Fibroblast of skin of scalp (primary cell): ENCODE measurements at regions not wholly inside any gene's neighbourhood (a gene's known extent, or its start where the extent isn't known, plus 50 kb on each side); places are given as distances from the start of the nearest gene placed in this dataset.
A peak's percentile ranks its signal among the peaks of the same experiment; 100 is the strongest.

Source experiments
- DNase-seq: peaks from one replicate; pipeline ENCODE4 v3.0.0-alpha.2; 2013

GRCh38 chr15:95086531-95087252 is 855.3 kb downstream of the MCTP2 start:
- DNase-seq: peak; percentile 41

GRCh38 chr15:95087253-95087609 is 855.9 kb downstream of the MCTP2 start:
- DNase-seq: no peak

GRCh38 chr15:95091444-95091843 is 860.1 kb downstream of the MCTP2 start:
- DNase-seq: no peak

- no peak for DNase-seq
Measured at GRCh38 chr15:95095250-95095649, 863.9 kb downstream of the MCTP2 start.

- DNase-seq: no peak
Measured at GRCh38 chr15:95096651-95097050, 865.3 kb downstream of the MCTP2 start.

DNA sequence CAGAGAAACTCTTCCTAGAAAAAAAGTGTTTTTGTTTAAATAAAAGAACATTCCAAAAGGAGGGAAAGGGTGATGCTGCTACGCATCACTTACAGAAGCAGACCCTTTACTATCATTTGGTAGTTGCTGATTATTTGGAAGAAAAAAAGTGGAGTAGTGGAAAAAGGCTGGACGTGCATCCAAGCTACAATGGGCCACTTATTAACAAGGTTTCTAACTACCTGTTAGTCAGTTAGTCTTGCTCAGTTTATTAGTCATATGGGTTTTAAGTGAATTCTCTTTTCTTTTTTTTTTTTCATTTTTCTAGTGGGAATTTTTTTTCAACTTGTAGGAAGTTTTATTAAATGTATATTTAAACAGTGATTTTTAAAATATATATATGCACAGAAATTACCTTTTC is 866.0 kb downstream of the MCTP2 start:
- no peak for DNase-seq

DNA sequence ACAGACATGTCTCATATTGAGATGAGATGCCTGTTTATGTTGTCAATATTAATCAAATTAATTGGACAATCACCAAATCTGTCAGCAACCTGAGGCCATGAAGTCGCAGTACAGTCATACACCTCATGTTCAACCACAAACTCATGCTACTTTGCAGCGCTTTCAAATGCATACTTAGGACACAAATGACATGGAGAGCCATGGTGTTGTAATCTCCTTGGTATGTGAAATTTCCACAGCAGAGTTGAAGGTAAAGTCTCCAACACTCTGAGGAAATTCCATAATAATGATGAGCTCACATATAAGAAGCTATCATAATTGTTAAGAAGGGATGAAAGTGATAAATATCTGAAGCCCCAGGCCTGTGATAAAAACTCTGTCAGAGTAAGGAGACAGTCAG is 873.9 kb downstream of the MCTP2 start:
- DNase-seq: peak; percentile 24

DNA sequence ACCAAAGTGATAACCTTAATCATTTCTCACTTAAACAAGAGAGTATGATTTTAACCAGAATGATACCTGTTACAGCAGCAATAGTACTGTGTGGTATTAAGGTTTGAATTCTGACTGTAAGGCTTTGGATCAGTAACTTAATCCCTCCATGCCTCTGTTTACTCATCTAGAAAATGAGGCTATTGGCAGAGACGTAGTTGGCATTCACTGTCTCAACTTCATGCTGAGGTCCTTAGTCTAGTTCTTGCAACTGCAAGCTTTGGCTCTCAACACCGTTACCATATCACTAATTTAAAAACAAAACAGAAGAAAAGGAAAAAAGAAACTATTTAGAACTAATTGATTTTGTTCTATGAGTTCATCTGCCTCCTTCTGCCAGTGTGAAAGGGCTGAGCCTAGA is 875.4 kb downstream of the MCTP2 start:
- no peak for DNase-seq

DNA sequence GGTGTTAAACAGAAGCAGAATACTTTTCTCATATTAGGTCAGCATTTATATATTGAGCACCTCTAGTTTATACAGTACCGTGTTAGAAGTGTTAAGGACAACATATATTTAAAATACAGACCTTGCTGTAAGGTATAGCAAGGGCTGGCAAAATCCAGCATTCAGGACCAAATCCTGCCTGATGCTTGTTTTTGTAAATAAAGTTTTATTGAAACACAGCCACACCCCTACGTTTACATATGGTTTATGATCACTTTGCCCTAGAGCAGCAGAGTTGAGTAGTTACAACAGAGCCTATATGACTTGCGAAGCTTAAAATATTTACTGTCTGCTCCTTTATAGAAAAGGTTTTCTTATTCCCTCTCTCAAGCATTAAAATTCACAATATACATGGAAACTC is 877.3 kb downstream of the MCTP2 start:
- no peak for DNase-seq

DNA sequence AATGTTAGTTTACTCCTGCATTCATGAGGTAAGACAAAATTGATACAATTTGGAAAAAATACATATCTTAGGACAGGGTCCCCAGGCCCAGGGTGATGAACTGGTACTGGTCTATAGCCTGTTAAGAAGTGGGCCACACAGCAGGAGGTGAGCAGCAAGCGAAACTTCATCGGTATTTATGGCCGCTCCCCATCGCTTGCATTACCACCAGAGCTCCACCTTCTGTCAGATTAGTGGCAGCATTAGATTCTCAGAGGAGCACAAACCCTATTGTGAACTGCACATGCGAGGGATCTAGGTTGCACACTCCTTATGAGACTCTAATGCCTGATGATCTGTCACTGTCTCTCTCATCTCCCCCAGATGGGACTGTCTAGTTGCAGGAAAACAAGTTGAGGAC is 880.6 kb downstream of the MCTP2 start:
- DNase-seq: no peak

- no peak for DNase-seq
Measured at GRCh38 chr15:95113041-95113440, 881.7 kb downstream of the MCTP2 start.

- DNase-seq: no peak
Measured at GRCh38 chr15:95119041-95119610, 887.8 kb downstream of the MCTP2 start.

DNA sequence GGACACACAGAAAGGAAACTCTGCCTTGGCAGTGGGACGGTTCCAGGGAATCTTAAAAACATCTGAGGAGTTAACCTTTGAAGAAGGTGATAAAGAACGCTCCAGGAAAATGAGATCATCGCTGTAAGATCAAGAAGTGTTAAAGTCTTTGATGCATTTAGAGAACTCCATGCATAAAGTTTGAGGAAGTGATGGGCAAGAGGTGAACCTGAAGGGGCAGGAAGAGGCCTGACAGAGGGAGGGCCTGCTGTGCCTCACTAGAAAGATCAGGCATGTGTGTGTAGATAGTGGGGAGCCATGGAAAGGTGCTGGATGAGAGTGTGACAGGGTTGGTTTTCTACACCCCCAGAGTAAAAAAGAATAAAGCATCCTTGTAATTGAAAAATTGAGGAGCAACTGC is 889.2 kb downstream of the MCTP2 start:
- DNase-seq: no peak

DNA sequence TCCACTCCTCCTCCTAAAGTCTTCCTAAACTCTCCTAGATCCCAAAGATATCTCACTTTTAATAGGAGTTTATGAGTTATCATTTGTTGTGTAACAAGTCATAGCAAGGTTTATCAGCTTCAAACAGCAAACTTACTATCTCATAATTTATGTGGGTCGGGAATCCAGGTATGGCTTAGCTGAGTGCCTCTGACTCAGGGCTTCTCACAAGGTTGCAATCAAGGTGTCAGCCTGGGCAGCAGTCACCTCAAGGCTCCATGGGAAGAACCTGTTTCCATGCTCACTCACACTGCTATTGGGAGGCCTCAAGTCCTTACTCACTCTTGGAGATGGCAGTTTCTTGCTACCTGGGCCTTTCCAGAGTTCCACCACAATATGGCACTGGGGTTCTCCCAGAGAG is 889.8 kb downstream of the MCTP2 start:
- DNase-seq: no peak

- no peak for DNase-seq
Measured at GRCh38 chr15:95125803-95126202, 894.4 kb downstream of the MCTP2 start.

- DNase-seq: peak; percentile 54
Measured at GRCh38 chr15:95127356-95127755, 896.0 kb downstream of the MCTP2 start.

DNA sequence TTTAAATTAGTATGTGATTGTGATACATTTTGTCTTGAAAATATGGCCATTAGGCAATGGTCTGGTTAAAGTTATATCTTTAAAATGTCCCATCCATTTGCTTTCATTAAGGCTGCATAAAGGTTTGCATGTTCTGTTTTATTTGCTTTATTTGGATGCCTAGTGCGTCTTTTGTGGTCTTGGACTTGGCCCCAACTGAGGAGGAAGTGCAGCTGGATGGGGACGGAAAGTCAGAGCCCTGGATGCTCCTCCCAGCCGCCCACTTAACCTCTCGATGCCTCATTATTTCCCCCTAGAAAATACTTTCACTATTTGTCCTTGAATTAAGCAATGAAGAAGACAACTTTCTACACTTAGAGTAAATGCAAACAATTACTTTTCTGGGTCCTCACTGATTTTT is 898.2 kb downstream of the MCTP2 start:
- DNase-seq: no peak

GRCh38 chr15:95131131-95131556 is 899.8 kb downstream of the MCTP2 start:
- no peak for DNase-seq

DNA sequence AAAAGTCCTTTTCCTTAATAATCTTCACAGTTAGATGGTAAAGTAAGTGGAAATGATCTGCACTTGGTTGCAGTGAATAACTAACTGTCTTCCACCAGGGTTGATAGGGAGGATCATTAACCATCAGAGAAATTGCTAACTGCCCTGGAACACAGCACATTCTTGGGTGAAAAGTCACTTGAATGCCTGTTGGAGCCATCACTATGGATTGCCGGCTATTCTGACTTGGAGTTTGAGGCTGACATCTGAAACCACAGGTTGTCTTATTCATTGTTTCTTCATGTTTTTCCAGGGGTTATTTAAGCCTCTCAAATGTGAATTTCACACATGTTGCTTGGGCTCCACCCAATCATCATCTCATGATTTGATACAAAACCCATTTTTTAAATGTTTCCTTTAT is 901.4 kb downstream of the MCTP2 start:
- DNase-seq: peak; percentile 82

DNA sequence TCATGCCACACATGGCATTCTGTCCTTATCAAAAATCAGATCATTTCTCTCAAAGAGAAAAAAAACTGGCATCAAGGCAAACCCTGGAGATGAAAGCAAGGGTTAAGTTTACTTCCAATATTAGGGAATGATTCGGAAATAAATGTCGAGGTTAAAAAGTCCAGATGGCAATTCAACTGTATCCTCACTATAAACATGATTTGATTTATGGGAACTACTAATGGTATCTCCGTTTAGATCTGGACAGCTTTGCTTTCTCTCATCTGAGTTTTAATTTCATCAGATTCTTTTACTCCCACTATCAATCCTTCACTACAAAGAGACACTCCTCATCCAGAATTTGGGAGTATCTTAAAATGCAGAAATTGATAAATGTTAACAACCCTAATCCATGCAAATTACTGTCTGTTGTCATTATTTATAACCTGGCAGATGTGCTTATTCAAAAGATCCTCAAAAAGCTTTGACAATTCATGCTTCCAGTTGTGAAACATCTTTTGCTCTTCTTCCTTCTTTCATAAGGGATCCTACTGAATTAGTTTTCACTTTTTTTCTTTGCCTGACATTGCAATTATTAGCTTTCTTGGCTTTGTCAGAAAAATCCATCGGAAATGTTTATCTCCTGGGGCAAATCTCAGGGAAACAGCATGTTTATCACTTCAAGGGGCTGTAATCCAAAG is 903.2 kb downstream of the MCTP2 start:
- DNase-seq: no peak

GRCh38 chr15:95138604-95139270 is 907.4 kb downstream of the MCTP2 start:
- DNase-seq: no peak

GRCh38 chr15:95141486-95141885 is 910.1 kb downstream of the MCTP2 start:
- DNase-seq: peak; percentile 11

- DNase-seq: no peak
Measured at GRCh38 chr15:95142531-95142930, 911.2 kb downstream of the MCTP2 start.

DNA sequence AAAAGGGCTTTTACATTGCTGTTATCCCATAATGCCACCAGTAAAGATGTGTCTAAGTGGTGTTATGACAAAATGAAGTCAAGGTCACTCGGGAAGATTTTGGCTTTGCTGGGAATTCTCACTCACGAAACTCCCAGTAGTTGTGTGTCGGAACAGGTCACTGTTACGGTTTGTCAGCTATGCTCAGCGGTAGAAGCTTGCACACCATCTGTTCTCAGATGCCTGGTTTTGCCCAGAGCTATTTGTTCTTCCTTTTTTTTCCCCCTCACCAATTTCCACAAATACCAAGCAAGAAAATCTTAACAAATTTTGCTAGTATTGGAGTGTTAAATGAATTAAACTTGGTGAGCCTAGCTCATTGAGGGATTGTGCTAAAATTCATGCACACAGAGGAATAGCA is 915.1 kb downstream of the MCTP2 start:
- DNase-seq: no peak
